Stimulated activated CD4-positive, alpha-beta T cell treated with anti-CD3 and anti-CD28 coated beads, Interleukin-4, amount 100 ng/mL, for 48 hours (primary cell): ENCODE measurements at regions not wholly inside any gene's neighbourhood (a gene's known extent, or its start where the extent isn't known, plus 50 kb on each side); places are given as distances from the start of the nearest gene placed in this dataset.

Experiments used
- DNase-seq, 2 donors: peaks; one replicate each; pipeline ENCODE4 v3.0.0-alpha.2; 2020; ENCODE audit warnings: low read depth in 2 of 2

DNA sequence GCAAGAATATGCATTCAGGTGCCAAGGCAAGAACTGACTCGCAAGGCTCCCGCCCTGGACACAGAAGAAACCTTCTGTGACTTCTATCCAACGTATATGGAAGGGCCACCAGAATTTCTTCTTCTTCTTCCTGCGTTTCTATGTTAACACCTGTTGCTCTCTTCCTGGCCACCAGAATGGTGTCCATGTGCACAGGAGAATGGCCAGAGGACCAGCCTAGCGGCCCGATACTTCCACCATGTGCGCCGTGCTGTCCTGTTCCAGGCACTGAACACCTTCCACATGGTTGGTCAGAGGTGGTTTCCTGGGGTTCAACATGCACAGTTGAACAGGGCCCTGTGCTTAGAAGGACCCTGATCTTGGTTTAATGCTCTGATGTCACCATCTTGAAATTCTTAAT is 455.8 kb downstream of the BCL11B start:
- no peak for DNase-seq

DNA sequence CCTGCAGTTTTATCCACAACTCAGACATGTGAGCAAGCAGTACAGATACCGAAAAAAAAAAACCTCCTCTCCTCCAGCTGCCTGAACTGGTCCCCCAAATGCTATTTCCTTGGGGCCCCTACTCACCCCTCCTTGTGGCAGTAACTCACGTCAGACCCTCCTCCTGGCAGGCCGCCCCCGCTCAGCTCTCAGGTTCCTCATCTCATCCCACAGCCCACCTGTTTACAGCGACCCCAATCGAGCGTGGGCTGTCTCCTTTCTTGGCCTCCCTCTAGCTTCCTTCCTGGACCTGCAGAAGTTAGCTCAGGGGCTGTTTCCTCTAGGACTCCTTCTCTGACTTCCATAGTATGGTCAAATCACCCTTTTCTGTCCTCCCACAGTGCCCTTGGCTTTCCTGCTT is 455.3 kb downstream of the BCL11B start:
- DNase-seq: no peak

DNA sequence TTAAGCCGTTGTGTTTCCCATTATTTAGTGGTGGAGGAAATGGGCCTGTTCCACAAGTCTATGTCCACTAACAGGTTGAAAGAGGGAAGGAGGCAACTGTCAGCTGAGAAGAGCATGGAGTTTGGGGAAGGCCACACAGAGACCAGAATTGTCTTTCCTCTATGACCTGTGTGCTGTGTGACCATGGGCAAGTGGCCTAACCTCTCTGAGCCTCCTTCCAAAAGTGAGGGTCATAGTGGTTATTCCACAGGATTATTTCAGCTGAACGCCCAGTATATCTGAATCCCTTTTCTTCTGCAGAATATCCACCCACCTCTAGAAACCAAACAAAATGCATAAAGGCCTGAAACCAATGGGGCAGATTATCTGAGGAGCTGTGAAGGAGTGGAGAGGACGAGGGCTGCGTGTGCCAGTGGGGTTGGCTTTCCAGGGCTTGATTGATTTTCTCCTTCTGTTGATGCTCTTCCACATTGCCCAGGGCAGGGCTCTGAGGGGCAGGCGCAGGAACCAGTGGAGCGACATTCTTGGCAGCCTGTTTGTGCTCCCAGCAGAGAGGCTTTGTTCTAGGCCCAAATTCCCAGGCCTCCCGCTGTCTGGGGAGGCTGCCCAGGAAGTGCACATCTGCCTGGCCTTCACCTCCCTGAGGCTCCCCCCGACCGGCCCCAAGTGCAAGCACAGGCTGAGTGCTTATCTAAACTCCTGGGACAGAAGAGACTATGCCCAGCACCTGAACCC is 452.7 kb downstream of the BCL11B start:
- no peak for DNase-seq

DNA sequence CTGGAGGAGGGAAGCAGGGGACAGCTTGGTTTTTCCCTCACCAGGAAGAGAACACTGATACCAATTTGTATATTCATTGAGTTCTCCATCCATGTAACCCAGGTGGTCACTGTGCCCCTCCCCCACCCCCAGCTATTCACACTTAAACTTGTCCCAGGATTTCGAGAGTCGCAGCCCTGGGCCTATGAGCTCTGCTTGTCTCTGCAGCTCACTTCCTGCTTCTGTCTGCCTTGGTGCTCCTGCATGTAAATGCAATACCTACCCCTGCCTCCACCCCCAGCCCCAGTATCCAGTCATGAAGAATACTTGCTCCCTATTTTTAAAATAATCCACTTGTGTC is 452.2 kb downstream of the BCL11B start:
- no peak for DNase-seq

DNA sequence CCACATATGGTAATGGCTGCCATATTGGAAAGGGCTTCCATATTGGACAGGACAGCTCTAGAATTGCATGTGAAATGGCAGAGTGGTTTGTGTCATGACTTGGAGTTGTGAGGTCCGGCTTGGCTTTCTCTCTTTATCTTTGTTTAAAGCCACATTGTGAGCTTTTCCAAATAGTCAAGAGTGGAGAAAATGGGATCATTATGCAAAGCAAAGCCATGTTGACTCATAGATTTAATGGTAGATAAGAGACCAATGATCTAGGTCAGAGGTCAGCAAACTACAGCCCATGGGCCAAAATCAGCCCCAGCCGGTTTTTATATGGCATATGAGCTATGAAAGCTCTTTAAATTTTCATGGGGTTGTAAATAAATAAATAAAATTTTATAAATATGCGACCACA is 449.1 kb downstream of the BCL11B start:
- no peak for DNase-seq

DNA sequence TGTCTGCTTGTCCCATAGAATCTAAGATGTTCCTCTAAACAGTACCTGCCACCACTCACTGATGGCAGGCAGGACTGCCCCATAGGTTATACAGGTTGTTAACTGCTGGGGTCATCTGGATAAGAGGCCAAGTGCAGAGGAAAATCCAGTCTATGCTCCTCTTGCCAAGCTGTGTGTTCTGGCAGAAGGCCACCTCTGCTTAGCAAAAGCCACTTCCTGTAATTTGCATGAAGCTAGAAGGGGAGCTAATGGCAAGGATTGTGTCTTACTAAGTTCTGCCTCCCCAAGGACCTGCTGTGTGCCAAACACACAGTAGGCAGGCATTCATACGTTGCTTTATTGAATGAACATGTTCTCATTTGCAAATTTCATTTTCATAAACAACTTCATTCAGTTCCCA is 445.4 kb downstream of the BCL11B start:
- DNase-seq: no peak

DNA sequence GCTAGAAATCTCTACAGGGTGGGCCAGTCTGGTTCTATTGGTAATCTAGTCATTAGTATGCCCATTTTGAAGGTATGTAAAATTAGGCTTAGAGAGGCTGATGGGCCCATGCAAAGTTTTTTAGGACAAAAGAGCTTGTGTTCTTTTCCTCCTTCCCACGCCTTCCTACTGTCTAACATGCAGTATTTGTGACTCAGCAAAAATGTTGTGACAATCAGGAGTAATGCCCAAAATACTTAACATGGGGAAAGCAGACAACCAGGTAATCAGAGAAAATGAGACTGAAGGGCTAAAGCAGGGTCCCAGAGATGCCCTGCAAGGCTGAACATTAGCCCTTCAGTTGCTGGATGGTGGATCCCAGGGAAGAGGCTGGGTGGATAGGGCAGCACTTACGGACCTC is 437.9 kb downstream of the BCL11B start:
- DNase-seq: no peak

DNA sequence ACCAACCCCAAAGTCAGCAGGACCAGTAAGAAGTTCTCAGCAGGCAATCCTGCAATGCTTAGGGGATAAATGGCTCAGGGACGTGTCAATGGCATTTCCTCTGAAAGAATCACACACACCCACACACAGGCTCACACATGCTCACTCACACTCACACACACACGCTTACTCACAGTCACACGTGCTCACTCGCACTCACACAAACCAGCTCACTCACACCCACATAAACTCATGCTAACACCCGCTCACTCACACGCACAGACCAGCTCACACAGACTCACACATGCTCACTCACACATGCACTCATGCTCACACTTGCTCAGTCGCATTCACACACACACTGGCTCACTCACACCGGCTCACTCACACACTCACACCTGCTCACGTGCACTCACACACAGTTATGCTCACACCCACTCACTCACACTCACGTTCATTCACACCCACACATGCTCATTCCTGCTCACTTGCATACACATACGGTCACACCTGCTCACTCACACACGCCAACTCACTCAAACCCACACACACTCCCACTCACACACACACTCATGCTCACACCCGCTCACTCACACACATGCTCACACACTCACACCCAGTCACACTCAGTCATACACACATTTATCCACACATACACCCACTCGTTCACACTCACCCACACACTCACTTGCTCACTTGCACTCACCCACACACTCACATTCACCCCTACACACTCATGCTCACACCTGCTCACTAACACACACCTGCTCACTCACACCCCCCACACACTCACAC is 436.8 kb downstream of the BCL11B start:
- no peak for DNase-seq

DNA sequence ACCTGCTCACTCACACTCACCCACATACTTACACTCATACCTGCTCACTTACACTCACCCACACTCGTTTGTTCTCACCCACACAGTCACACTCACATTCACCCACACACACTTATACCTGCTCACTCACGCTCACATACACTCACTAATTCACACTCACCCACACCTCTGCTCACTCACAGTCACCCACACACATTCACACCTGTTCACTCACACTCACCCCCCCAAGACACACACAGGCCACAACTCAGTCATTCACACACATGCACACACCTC is 436.2 kb downstream of the BCL11B start:
- DNase-seq: no peak

DNA sequence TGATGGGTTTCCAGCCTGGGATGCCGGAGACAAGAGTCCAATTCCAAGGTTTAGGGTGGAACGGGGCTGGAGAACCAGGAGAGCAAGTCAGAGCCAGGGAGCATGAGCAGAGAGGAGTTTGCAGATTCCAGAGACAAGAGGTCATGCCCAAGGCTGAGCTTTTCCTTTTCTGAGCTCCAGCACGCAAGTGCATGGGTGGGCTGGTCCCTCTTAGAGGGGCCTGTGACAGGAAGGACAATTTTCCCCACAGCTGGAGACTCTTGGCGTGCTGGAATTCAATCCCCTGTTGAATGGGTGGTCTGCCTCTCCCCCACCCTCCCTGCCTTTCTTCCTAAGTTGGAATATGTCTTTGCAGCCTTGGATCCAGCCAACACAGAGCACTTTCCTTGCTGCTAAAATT is 431.9 kb downstream of the BCL11B start:
- DNase-seq: no peak

DNA sequence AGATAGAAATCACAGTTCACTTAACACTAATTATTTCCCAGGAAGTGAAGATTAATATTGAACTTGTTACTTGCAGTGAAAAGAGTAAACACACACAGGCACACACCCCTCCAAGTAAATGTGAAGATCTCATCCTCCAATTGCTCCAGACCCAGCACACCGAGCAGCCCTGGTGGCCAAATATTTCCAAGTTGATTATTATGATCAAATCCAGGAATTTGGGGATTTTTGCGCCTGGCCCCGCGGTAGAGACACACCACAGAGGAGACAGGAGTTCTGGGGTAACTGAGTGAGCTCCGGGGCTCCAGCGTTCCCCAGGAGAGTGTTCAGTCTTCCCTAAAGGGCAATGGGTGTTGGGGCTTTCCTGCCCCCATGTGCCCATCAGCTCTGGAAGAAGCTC is 431.5 kb downstream of the BCL11B start:
- DNase-seq: no peak

DNA sequence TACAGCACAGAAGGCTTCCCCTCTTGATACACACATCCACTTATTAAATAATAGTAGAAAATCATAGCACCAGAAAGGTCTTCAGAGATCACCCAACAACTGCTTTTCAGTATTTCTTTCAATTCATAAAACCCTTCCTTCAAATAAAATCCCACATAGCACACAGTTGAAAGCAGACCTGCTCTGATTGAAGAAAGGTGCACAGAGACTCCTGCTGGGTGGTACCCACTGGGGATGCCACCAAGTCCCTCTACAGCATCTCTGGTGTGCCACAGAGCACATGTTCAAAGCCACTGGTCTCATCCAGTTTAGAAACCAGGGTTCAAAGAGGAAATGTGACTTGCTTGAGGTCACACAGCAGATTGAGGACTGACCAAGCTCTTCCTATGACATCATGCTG is 427.5 kb downstream of the BCL11B start:
- no peak for DNase-seq

DNA sequence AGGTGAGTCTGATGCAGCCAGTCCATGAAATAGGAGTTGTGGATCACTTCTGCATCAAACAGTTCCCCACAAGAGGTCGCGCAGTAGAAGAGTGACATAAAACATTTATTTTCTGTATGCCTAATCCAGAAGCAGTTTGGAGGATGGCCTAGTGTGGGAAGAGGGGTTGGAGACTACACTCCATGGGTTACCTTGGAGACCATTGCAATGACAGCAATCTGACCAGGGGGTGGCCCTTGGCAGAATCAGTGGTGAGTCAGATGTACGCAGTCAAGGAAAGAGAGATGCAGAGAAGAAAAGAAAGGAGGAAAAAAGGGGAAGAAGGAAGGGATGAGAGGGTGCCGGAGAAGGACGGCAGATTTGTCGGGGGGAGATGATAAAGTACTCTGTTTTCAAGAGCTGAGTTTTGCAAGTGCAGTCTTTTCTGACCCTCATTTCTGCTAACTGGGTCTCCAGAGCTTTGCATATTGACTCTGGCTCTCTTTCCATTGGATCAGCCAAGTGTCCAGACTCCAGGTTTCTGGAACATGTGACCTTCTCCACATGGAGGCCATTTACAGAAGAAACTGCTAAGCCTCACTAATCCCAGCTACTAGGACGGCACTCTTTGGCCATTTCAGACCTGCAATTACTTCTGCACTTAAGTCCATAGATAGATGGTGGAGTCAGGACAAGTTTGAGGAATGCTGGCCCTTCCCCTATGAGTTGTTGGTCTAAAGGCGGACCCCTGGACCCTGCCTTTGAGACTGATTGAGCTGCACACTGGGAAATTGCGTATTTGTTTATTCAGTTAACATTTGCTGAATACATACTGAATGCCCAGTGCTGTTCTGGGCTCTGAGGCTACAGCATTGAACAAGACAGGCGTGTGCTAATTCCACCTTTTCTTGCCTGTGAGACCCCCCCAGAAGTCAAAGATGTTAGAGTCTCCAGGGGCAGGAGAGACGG is 424.2 kb downstream of the BCL11B start:
- no peak for DNase-seq

DNA sequence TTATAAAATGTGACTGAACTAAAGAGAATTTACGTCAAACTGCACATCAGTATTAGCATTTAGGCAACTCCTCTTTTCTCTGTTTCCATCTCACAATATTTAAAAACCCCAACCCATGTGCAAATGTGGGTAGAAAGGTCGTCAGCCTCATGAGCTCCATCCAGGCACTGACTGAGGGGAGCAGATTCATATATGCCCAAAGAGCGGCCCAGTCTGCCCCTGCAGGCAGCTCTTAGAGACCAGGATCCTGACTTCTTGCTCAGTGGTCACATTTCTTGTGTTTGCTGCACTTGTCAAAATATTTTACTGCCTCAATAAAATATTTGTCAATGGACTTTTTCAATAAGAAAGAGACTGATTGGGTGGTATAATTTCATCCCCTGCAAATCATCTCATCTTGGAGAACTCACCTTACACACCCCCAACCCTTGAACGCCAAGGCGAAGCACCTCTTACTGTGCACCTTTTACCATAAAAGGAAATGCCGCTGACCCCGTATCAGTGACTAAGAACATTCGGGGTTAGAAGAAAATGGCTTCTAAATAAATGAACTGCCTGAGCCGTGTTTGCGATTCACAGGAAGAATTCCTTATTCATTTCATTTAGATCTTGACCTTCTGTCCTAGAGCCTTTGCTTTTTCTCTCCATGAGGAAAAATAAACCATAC is 418.8 kb downstream of the BCL11B start:
- no peak for DNase-seq

DNA sequence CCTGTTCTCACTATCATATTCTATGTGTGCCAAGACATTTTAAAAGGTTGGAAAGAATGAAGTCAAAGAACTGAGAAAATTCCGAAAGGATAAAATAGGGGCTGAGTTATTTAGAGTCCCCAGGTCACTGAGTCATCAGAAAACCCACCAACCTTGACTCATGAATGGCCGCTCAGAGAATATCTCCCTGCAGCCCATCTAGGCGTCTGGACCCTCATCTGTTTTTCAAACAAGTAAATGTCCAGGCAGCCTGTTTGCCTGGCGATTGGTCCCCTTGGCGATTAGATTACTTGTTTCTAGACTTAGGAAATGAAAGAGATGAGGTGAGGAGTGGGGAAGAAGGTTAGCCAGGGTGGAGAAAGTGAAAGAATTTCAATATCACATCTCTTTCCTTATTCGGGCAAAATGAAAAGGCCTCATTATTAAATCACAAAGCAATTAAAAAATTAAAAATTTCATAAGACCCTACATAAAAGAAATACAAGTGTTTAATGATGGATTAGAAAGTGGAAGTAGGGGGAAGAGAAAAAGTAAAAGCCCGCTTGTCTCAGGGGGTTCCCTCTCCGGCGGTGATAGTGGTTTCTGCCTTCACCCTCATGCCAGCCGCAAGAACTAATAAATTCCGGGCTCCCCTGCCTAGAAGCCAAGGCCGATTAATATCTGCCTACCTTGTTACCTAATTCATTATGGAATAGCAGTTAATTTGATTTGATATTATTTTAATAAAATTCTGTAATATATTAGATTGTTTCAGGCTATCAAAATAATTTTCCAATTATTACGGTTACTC is 415.9 kb downstream of the BCL11B start:
- DNase-seq: no peak

DNA sequence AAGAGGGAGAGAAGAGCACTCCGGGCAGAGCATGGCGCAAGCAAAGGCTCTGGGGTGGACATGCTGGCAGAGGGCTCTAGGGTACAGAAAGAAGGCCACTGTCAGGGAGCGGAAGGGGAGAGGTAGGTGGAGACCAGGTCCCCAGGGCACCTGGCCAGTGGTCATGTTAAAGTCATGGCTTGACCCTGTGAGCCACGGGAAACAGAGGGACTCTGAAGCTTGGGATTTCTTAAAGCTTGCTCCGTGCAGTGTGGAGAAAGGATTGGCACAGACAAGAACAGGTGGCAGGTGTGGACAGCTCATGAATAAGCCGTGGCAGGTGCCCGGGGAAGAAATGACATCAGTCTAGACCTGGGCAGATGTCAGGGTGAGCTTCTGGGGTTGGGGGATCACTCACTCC is 413.8 kb downstream of the BCL11B start:
- DNase-seq: no peak

DNA sequence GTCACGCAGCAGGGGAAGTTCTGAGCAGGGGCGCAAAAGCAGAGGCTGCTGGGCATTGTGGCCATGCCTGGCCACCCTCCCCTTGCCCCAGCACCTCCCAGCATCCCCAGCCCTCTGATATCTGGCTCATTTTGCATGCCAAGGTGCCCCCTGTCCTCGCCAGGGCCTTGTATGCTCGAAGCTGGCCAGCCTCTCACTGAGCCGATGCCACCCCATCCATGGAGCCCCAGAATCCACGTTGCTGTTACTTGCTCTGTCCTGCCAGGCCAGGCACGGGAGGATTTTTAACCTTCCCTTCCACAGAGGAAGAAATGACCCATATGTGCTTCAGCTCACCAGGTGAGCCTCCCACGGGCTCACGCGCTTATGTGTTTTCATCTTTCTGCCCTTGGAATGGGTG is 413.4 kb downstream of the BCL11B start:
- DNase-seq: no peak

DNA sequence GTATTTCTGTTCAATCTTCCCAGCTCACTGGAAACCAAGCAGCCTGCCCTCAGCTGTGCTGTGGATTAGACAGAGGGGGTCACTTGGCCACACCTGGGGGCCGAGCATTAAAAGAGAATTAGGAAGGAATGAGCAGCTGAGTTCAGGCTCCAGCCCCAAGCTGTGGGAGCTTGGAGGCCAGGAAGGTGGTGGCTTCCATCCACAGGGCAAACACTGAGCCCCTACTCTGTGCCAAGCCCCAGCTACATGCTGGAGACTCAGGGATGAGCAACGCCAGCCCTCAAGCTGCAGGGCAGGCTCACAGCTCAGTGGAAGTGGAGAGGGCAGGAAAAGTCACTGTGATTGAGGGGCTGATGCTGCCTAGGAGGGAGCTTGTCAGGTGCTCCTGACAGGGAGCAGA is 412.7 kb downstream of the BCL11B start:
- DNase-seq: no peak

DNA sequence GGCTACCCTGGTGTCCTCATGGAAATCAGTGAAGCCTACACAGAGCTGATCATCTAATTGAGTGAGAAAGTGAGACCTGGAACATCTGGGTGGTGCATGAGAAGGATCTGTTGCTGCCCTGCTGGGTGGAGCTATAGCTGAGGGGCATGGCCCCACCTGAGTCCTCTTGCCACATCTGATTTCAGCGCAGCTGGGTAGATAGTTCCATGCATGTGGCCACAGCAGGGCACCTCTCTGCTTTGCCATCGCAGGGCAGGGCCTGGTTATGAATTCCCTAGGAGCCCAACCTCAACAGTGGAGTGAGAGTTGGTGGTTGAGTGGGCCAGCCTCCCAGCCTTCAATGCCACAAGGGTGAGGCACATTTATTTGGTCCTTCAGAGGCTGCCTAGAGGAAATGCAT is 407.8 kb downstream of the BCL11B start:
- DNase-seq: no peak

DNA sequence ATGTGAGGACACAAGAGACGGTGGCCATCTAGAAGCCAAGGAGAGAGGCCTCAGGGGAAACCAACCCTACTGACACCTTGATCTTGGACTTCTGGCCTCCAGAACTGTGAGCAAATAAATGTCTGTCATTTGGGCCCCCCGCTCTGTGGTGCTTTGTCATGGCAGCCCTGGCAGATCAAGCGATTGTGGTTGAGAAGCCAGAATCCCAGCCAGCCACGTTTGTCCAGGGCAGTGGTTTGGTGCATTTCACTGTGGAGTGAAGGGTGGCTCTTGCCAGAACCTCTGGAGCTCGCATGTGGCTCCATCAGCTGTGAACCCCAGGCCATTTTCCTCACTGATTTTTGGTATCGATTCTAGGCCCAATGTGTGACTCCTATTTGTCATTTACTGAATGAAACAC is 404.9 kb downstream of the BCL11B start:
- DNase-seq: no peak

DNA sequence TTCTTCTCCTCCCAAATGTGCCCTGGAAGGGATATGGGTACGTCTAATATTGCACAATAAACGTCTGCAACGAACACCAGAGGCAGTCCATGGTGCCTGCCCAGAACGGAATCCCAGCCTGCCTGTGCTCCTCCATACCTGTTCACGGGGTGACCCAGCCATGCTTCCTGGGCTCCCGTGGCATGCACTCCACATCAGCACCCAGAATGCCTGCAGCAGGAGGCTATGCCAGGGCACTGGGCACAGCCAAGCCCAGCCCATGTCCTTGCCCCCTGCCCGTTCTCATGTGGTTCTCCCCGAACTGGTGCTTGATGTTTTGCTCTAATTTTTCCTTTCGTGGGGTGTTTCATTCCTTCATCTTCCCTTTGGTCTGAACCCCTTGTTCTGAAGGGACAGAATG is 404.3 kb downstream of the BCL11B start:
- no peak for DNase-seq

DNA sequence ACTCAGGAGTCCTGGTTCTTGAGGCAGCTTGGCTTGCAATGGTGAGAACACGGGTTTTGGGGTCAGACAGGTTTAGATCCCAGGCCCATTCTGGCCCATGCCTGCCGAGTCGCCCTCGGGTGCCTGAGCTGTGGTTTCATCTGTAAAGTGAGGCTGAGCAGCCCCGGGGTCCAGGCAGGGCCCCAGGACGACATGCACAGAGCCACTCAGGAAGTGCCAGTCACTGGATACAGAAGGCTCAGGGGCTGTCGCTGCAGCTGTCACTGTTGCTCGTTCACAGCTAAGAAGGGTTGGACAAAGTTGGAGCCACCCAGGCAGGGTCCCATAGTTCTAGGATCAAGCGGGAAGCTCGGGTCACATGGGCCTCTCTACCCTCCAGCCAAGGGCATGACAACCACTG is 403.1 kb downstream of the BCL11B start:
- no peak for DNase-seq
